Progenitor cell of endocrine pancreas (in vitro differentiated cells): ENCODE measurements at regions not wholly inside any gene's neighbourhood (a gene's known extent, or its start where the extent isn't known, plus 50 kb on each side); places are given as distances from the start of the nearest gene placed in this dataset.

ENCODE experiments used
- DNase-seq: peaks from one replicate; pipeline ENCODE4 v3.0.0; 2021; ENCODE audit warnings: low spot score; ENCODE audit not compliant: unreplicated experiment
- H3K27ac Mint-ChIP-seq: 2 replicates; pipeline ENCODE4 v1.8.0; 2021; ENCODE audit warnings: mild to moderate bottlenecking, moderate library complexity, mixed read lengths
- H3K27me3 Mint-ChIP-seq: 2 replicates; pipeline ENCODE4 v1.8.0; 2021; ENCODE audit warnings: mixed read lengths
- H3K36me3 Mint-ChIP-seq: 2 replicates; pipeline ENCODE4 v1.8.0; 2022; ENCODE audit warnings: mixed read lengths; ENCODE audit not compliant: insufficient read depth
- H3K4me1 Mint-ChIP-seq: 2 replicates; pipeline ENCODE4 v1.8.0; 2021; ENCODE audit warnings: low read depth, mixed read lengths
- H3K4me3 Mint-ChIP-seq: 2 replicates; pipeline ENCODE4 v1.8.0; 2021; ENCODE audit warnings: low read depth, mild to moderate bottlenecking, moderate library complexity, mixed read lengths
- H3K9me3 Mint-ChIP-seq: 2 replicates; pipeline ENCODE4 v1.8.0; 2021; ENCODE audit warnings: low read depth, mixed read lengths
- CTCF ChIP-seq: fragments of 200-600 bp; sonication (generic); IDR thresholded peaks from one replicate; pipeline ENCODE4 v1.5.0; 2021; ENCODE audit warnings: antibody characterized with exemption, mild to moderate bottlenecking; ENCODE audit not compliant: unreplicated experiment

GRCh38 chr4:4694296-4694772, 152.5 kb upstream of the STX18 start:
- no peaks in the 10 kb centered on the region for H3K27me3 Mint-ChIP-seq
- no peak for DNase-seq
- H3K4me1 Mint-ChIP-seq, result no peaks in the 10 kb centered on the region
- peaks cover 1% of the 10 kb centered on the region for H3K36me3 Mint-ChIP-seq
- H3K9me3 Mint-ChIP-seq, result no peaks in the 10 kb centered on the region
- H3K4me3 Mint-ChIP-seq, result no peak overlapping the region
- TF ChIP-seq CTCF, result peak; percentile 37
- no peak overlapping the region for H3K27ac Mint-ChIP-seq

GRCh38 chr4:4693755-4694295, 152.0 kb upstream of the STX18 start:
- H3K4me1 Mint-ChIP-seq, result no peaks in the 10 kb centered on the region
- H3K4me3 Mint-ChIP-seq, result no peak overlapping the region
- H3K27ac Mint-ChIP-seq, result no peak overlapping the region
- H3K36me3 Mint-ChIP-seq, result peaks cover 1% of the 10 kb centered on the region
- H3K27me3 Mint-ChIP-seq, result no peaks in the 10 kb centered on the region
- H3K9me3 Mint-ChIP-seq, result no peaks in the 10 kb centered on the region
- TF ChIP-seq CTCF, result no peak
- no peak for DNase-seq

- H3K36me3 Mint-ChIP-seq, result peaks cover 1% of the 10 kb centered on the region
- no peak overlapping the region for H3K4me3 Mint-ChIP-seq
- TF ChIP-seq CTCF, result no peak
- H3K4me1 Mint-ChIP-seq, result peaks cover 2% of the 10 kb centered on the region
- no peaks in the 10 kb centered on the region for H3K9me3 Mint-ChIP-seq
- H3K27ac Mint-ChIP-seq, result no peak overlapping the region
- H3K27me3 Mint-ChIP-seq, result no peaks in the 10 kb centered on the region
- no peak for DNase-seq
Measured at GRCh38 chr4:4693258-4693657, 151.4 kb upstream of the STX18 start.

GRCh38 chr4:4690854-4691253, 149.0 kb upstream of the STX18 start:
- H3K9me3 Mint-ChIP-seq, result no peaks in the 10 kb centered on the region
- no peak for DNase-seq

GRCh38 chr4:4689694-4690440, 148.0 kb upstream of the STX18 start:
- no peaks in the 10 kb centered on the region for H3K27me3 Mint-ChIP-seq
- H3K27ac Mint-ChIP-seq, result no peak overlapping the region
- no peak overlapping the region for H3K4me3 Mint-ChIP-seq
- peaks cover 2% of the 10 kb centered on the region for H3K4me1 Mint-ChIP-seq
- no peak for DNase-seq
- H3K36me3 Mint-ChIP-seq, result peaks cover 1% of the 10 kb centered on the region
- H3K9me3 Mint-ChIP-seq, result no peaks in the 10 kb centered on the region
- TF ChIP-seq CTCF, result no peak

More at GRCh38 chr4:4690854-4691253, 149.0 kb upstream of the STX18 start:
- peaks cover 2% of the 10 kb centered on the region for H3K4me1 Mint-ChIP-seq
- no peak overlapping the region for H3K4me3 Mint-ChIP-seq
- H3K27me3 Mint-ChIP-seq, result no peaks in the 10 kb centered on the region
- TF ChIP-seq CTCF, result no peak
- H3K36me3 Mint-ChIP-seq, result peaks cover 1% of the 10 kb centered on the region
- no peak overlapping the region for H3K27ac Mint-ChIP-seq
